ENCODE measurements at regions not wholly inside any gene's neighbourhood (a gene's known extent, or its start where the extent isn't known, plus 50 kb on each side); places are given as distances from the start of the nearest gene placed in this dataset.

- DNase-seq (no peak), ATAC-seq (no peak)
- TF ChIP-seq CTCF (IDR thresholded peaks at IDR 0.05): no peak
- Histone ChIP-seq H3K27me3 (no peaks in the 10 kb centered on the region), H3K36me3 (no peaks in the 10 kb centered on the region), H3K27ac (no peak overlapping the region), H3K9me3 (no peaks in the 10 kb centered on the region), H3K4me3 (no peak overlapping the region), H3K4me1 (no peaks in the 10 kb centered on the region)
- intact Hi-C loops (cut with DNase I): no loop called here
Measured at GRCh38 chr10:90675621-90676020, 182.2 kb downstream of the HTR7 start.
